Hematopoietic multipotent progenitor cell treated with erythropoietin and hydrocortisone succinate and interleukin-3 and kit ligand, for 6 days (in vitro differentiated cells): ENCODE measurements at regions not wholly inside any gene's neighbourhood (a gene's known extent, or its start where the extent isn't known, plus 50 kb on each side); places are given as distances from the start of the nearest gene placed in this dataset.

Source experiments
- DNase-seq: peaks from one replicate; pipeline ENCODE4 v3.0.0-alpha.2; 2015

GRCh38 chr5:72009280-72009679 lies 98.0 kb upstream of the MAP1B start:
- DNase-seq = no peak

- DNase-seq = no peak
These were observed 96.8 kb upstream of the MAP1B start for GRCh38 chr5:72010430-72010829.

- no peak for DNase-seq
These were observed 94.4 kb upstream of the MAP1B start for GRCh38 chr5:72012906-72013305.

GRCh38 chr5:72013766-72014624 lies 93.3 kb upstream of the MAP1B start:
- DNase-seq = no peak

GRCh38 chr5:72015103-72015548 lies 92.1 kb upstream of the MAP1B start:
- DNase-seq = peak; percentile 28

GRCh38 chr5:72018143-72018803 lies 89.0 kb upstream of the MAP1B start:
- peak; percentile 78 for DNase-seq

GRCh38 chr5:72020161-72020983 lies 86.9 kb upstream of the MAP1B start:
- no peak for DNase-seq

- no peak for DNase-seq
These were observed 85.5 kb upstream of the MAP1B start for GRCh38 chr5:72021651-72022357.

- no peak for DNase-seq
These were observed 78.9 kb upstream of the MAP1B start for GRCh38 chr5:72028382-72028781.

- no peak for DNase-seq
These were observed 77.0 kb upstream of the MAP1B start for GRCh38 chr5:72030237-72030636.

GRCh38 chr5:72032788-72033187 lies 74.5 kb upstream of the MAP1B start:
- DNase-seq = no peak

GRCh38 chr5:72034770-72035169 lies 72.5 kb upstream of the MAP1B start:
- no peak for DNase-seq

GRCh38 chr5:72035831-72036230 lies 71.4 kb upstream of the MAP1B start:
- DNase-seq = no peak

- DNase-seq = no peak
These were observed 70.3 kb upstream of the MAP1B start for GRCh38 chr5:72036951-72037350.

GRCh38 chr5:72040513-72040912 lies 66.8 kb upstream of the MAP1B start:
- no peak for DNase-seq

GRCh38 chr5:72041654-72042053 lies 65.6 kb upstream of the MAP1B start:
- no peak for DNase-seq

- no peak for DNase-seq
These were observed 65.2 kb upstream of the MAP1B start for GRCh38 chr5:72042097-72042496.

GRCh38 chr5:72045692-72046091 lies 61.6 kb upstream of the MAP1B start:
- DNase-seq = no peak

- DNase-seq = no peak
These were observed 61.2 kb upstream of the MAP1B start for GRCh38 chr5:72046106-72046505.

GRCh38 chr5:72055636-72056035 lies 51.6 kb upstream of the MAP1B start:
- no peak for DNase-seq
